HG03066 (cell line): ENCODE measurements at regions not wholly inside any gene's neighbourhood (a gene's known extent, or its start where the extent isn't known, plus 50 kb on each side); places are given as distances from the start of the nearest gene placed in this dataset.

Experiments
- ATAC-seq: cut with Tn5 transposase; IDR thresholded peaks from one replicate; pipeline ENCODE4 v1.9.1; 2021; ENCODE audit warnings: low read depth; ENCODE audit not compliant: unreplicated experiment

- ATAC-seq = no peak
Observed at GRCh38 chr3:157816896-157817295, 289.3 kb downstream of the SHOX2 start.

DNA sequence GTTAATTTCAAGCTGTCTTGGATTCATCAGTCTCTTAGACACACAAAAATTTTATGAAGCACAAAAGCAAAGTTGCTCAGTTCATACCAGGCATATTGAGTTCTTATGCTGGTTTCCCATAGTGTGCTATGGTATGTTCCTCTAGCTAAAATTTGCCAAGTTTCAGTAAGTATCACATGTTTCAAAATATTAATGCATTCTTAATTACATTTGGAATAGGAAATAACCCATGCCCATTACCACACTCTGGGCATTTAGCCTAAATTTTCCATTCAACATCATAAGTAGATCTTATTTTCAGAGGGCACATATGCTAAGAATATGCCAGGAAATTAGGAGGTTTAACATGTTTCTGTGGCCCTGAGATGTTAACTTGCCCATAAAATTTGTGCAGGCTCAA is 289.9 kb downstream of the SHOX2 start:
- no peak for ATAC-seq

- no peak for ATAC-seq
Observed at GRCh38 chr3:157815739-157816138, 290.5 kb downstream of the SHOX2 start.

DNA sequence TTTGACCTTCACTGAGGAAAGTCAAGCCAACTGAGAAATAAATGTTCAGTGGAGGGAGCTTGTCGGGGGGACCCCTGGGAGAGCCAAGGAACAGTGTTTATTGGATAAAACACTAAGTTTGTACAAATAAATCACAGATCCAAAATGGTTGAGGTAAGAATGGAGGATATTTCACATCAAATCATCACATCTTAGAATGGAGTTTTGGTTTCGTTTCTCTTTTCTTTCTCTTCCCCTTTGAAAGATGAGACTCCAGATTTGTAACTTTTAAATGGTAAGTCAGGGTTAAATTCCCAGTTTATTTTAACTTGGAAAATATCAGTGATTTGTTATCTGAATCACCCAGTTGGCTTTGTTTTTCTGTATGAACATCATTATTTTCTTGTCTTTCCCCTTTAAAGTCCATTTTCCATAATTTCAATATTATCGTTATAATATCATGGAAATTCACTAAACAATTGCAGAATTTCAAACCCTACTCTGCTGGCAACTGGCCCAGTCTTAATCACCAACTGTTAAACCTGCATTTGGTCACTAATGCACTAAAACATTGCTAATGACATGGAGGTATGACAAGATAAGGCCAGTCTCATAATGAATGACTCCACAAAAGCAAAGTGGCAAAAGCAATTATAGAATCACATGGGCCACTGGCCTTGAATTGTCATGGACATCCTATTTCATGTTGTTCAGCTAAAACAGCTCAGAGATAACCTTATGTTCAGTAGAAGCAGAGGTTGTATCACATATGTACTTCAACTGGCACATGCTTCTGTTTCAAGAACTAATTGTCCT is 295.1 kb downstream of the SHOX2 start:
- no peak for ATAC-seq

DNA sequence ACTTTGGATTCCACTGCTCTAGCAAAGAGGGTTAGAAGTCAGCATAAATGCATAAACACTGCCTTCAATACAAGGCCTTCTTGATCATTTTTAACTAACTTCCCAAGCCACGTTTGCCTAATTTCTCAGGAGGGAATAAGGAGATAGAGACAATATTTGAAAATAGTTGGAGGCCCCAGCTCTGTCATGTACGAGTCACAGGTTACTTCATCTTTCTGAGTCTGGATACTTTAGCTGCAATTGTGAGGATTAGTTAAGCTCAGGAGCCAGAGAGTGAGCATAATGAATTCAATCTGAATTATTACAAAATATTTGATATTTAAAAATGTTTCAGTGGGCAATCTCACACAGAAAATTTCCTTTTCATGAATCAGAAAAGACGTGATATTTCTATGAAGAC is 298.9 kb downstream of the SHOX2 start:
- ATAC-seq = no peak

DNA sequence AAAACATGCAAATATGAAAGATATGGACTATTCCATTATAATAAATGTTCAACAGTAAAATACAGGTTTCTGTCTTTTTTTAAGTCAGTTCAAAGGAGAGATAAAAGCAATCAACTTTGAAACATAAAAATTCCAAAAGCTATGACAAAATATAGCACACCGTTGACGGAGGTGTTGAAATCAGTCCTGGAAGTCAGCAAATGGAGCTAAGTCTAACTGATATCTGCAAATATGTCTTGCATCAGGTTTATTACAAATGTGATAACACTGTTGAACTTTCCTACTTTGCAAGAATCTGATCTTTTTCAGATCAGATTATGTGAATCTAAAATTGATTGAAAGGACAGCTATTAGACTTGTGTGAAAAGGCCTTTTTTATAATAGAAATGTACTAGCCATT is 300.7 kb downstream of the SHOX2 start:
- no peak for ATAC-seq

DNA sequence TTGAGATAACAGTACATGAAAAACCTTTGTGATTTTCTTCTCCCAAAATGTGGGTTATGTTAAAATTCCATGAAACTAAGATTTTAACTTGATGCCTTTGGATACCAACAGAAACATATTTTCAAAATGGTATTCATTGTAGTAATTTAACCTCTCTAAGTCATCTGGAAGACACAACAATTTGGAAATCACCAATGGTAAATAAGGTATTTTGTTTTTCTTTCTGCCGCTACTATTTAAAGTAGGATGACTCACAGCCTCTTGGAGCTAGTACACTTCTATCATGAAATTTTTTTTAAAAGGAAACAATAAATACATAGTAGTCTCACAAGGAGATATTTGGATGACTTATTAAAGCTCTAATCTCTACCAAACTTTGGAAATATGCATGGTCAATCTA is 291.6 kb upstream of the VEPH1 start:
- ATAC-seq = no peak

GRCh38 chr3:157793745-157794144 is 290.5 kb upstream of the VEPH1 start:
- ATAC-seq = no peak

DNA sequence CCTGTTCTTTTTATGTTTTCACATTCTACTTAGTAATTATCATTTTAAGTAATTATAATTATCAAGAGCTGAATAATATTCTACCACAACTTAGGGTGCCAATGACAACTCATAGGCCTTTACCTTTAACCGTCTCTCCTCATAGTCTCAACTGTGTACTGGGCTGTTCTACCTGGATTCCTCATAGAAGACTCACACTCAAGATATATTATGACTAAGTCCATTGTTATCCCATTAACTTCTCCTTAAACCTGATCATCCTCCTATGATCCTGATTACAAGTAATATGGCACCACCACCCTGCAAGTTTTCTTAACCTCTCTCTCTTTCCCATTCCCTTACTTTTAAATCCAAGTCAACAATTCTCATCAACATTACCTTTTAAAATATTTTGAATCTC is 285.9 kb upstream of the VEPH1 start:
- ATAC-seq = no peak

DNA sequence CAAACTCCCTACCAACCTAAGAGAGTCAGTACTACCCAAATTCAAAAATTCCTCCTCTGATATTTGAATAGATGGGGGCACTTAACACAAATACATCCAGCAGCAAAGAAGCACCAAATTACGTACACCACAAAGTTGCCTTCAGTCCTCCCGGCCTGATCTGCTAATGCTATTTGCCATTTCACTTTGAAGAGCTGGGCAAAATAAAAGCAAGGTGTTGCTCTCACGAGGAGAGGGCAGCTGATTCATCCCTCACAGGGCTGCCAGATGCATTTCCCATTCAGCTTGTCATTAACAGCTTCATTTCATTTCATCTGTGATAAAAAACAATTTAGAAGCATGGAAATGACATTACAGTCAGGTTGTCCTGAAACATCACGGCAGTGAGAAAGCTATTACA is 283.4 kb upstream of the VEPH1 start:
- no peak for ATAC-seq

- no peak for ATAC-seq
Observed at GRCh38 chr3:157786211-157786610, 283.0 kb upstream of the VEPH1 start.

DNA sequence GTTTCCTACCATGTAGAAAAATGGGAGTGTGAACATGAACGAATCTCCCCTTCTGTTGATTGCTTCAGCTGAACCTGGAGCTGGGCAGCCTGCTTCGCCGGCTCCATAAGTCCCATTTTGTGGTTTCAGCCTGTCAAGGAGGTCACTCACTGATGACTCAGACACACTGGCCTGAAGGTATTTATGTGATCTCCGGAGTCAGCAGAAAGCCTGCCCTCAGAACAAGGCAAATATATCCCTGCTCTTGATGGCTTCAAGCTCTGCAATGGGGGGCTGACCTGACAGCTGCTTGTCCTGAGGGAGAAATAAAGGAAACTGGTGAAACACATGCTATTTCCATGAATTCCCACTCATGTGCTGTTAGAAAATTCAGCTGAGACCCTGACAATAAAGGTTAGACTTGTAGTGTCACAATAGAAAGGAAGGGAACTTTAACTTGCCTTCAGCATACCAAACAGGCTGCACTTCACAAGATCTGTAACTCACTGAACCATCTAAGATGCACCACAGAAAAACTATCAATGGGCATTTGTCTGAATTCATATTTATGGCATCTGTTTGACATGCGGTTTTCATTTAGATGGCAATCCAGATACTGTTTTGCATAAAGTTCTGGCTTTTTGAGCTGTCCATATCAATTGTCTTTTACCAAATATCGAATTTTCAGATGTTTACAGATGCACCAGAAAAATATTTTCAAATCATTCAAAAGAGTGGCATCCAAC is 282.0 kb upstream of the VEPH1 start:
- no peak for ATAC-seq

- no peak for ATAC-seq
Observed at GRCh38 chr3:157782236-157782635, 279.0 kb upstream of the VEPH1 start.

GRCh38 chr3:157776861-157777260 is 273.6 kb upstream of the VEPH1 start:
- no peak for ATAC-seq

GRCh38 chr3:157775446-157775845 is 272.2 kb upstream of the VEPH1 start:
- no peak for ATAC-seq

DNA sequence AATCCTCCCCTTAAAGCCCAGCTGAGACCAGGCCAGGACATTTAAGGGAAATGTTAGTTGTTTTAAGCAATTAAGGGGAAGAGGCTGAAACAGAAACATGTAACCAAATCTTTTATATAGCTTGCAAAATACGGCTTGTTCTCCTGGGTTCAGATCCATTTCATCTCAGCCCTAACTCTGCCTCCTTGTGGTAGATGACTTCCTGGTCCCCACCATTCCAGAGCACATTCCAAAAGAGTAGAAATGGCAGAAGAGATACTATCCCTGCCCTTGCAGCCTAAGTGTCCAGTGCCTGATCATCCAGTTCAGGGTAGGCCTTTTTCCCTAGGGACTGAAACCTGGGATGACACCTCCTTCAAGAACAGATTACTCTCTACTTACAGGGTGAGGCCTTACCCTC is 266.2 kb upstream of the VEPH1 start:
- ATAC-seq = no peak

- ATAC-seq = no peak
Observed at GRCh38 chr3:157767607-157768006, 264.4 kb upstream of the VEPH1 start.

DNA sequence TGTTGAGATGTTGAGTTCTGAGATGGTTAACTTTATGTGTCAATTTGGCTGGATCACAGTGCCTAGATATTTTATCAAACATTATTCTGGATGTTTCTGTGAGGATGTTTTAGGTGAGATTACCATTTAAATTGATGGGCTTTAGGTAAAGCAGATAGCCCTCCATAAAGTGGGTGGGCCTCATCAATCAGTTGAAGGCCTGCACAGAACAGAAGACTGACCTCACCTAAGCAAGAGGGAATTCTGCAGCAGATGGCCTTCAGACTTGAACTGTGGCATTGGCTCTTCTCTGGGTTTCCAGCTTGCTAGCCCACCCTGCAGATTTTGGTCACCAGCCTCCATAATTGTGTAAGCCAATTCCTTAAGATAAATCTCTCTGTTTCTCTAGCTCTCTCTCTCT is 260.4 kb upstream of the VEPH1 start:
- no peak for ATAC-seq

GRCh38 chr3:157759311-157759710 is 256.1 kb upstream of the VEPH1 start:
- ATAC-seq = no peak

GRCh38 chr3:157755233-157755632 is 252.0 kb upstream of the VEPH1 start:
- ATAC-seq = no peak

DNA sequence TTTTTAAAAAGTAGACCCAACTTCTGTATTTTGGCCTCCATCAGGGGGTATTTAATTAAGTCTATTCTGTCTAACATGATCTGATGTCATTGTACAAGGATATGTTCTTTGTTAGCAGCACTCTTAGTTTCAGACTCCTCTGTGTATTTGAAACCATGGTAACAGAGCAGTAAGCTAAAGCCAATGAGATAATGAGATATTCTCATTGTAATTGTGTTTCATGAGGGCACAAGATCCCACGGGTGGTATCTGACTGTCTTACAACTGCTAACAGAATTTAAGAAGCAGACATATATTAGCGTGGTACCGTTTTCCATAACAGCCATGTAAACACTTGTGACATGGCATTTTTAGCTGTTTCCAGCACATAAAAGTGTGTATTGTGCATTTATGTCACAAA is 251.2 kb upstream of the VEPH1 start:
- no peak for ATAC-seq

- ATAC-seq = no peak
Observed at GRCh38 chr3:157753787-157754136, 250.5 kb upstream of the VEPH1 start.
